IMR-90 (cell line): ENCODE measurements at regions not wholly inside any gene's neighbourhood (a gene's known extent, or its start where the extent isn't known, plus 50 kb on each side); places are given as distances from the start of the nearest gene placed in this dataset.

ENCODE experiments used
- ATAC-seq: fragments of 200-7000 bp; cut with Tn5 transposase; 2 replicates; pipeline ENCODE4 v1.9.1; 2020; ENCODE audit warnings: low read depth, mild to moderate bottlenecking, moderate library complexity
- BruUV-seq: library from RNA; stranded (reverse); fragments of 400-500 nt; replicated peaks from 2 replicates; lab custom pipeline; 2021; lab: Mats Ljungman, UMichigan
- CTCF ChIA-PET: fragments of 300-600 bp; formaldehyde crosslinking; extraction: SDS; loops from one replicate; lab custom pipeline; 2021; ENCODE audit warnings: antibody characterized with exemption; lab: Yijun Ruan, JAX
- POLR2A ChIA-PET: fragments of 300-600 bp; sonication (Branson Sonifier 250); formaldehyde crosslinking; loops from one replicate; lab custom pipeline; 2022; ENCODE audit warnings: antibody characterized with exemption; ENCODE audit not compliant: unreplicated experiment; lab: Charles Lee
- DNase-seq: peaks from one replicate; pipeline ENCODE4 v3.0.0; 2013
- H2AFZ ChIP-seq: replicated peaks from 2 replicates; pipeline ENCODE3; 2013; ENCODE audit warnings: low read length, mild to moderate bottlenecking; ENCODE audit not compliant: poor library complexity
- H2AK5ac ChIP-seq: 2 replicates; pipeline ENCODE4 v1.6.1; 2013; ENCODE audit warnings: low read depth, low read length, inconsistent platforms
- H2AK9ac ChIP-seq: replicated peaks from 2 replicates; pipeline ENCODE3; 2013; ENCODE audit warnings: mild to moderate bottlenecking, low read depth, low read length, moderate library complexity; ENCODE audit not compliant: poor library complexity
- H2BK120ac ChIP-seq: 2 replicates; pipeline ENCODE4 v1.6.1; 2013; ENCODE audit warnings: low read depth, low read length, inconsistent platforms
- H2BK15ac ChIP-seq: 3 replicates; pipeline ENCODE4 v1.6.1; 2013; ENCODE audit warnings: low read depth, low read length, inconsistent platforms
- H2BK20ac ChIP-seq: 2 replicates; pipeline ENCODE4 v1.6.1; 2013; ENCODE audit warnings: low read depth, mild to moderate bottlenecking, inconsistent platforms, low read length, moderate library complexity
- H2BK5ac ChIP-seq: 2 replicates; pipeline ENCODE4 v1.6.1; 2013; ENCODE audit warnings: mild to moderate bottlenecking, low read depth, low read length, inconsistent platforms; ENCODE audit not compliant: poor library complexity, severe bottlenecking
- H3K14ac ChIP-seq: replicated peaks from 2 replicates; pipeline ENCODE4 v1.6.1; 2013; ENCODE audit warnings: low read depth, low read length, inconsistent platforms
- H3K18ac ChIP-seq: 2 replicates; pipeline ENCODE4 v1.6.1; 2013; ENCODE audit warnings: low read depth, low read length, control low read depth
- H3K23ac ChIP-seq: 2 replicates; pipeline ENCODE4 v1.6.1; 2013; ENCODE audit warnings: low read depth, low read length, inconsistent platforms
- H3K27ac ChIP-seq: 2 replicates; pipeline ENCODE4 v1.5.1; 2013; ENCODE audit warnings: mild to moderate bottlenecking, control low read depth, low read length; ENCODE audit not compliant: insufficient read depth
- H3K27me3 ChIP-seq: 2 replicates; pipeline ENCODE4 v1.6.1; 2013; ENCODE audit warnings: low read length; ENCODE audit not compliant: control insufficient read depth, insufficient read depth
- H3K36me3 ChIP-seq: 2 replicates; pipeline ENCODE4 v1.6.1; 2013; ENCODE audit warnings: low read length, mixed read lengths; ENCODE audit not compliant: control insufficient read depth, insufficient read depth
- H3K4ac ChIP-seq: 2 replicates; pipeline ENCODE4 v1.6.1; 2013; ENCODE audit warnings: low read depth, low read length, inconsistent platforms
- H3K4me1 ChIP-seq: 2 replicates; pipeline ENCODE4 v1.6.1; 2013; ENCODE audit warnings: low read length, mixed read lengths; ENCODE audit not compliant: control insufficient read depth, insufficient read depth
- H3K4me2 ChIP-seq: 2 replicates; pipeline ENCODE4 v1.6.1; 2013; ENCODE audit warnings: low read depth, mild to moderate bottlenecking, control low read depth, low read length, moderate library complexity
- H3K4me3 ChIP-seq: 2 replicates; pipeline ENCODE4 v1.5.1; 2013; ENCODE audit warnings: low read depth, mild to moderate bottlenecking, control low read depth, low read length, moderate library complexity; ENCODE audit not compliant: insufficient read depth
- H3K56ac ChIP-seq: 2 replicates; pipeline ENCODE4 v1.6.1; 2013; ENCODE audit warnings: low read length, inconsistent platforms; ENCODE audit not compliant: insufficient read depth; ENCODE audit errors: extremely low read depth
- H3K79me1 ChIP-seq, 2 experiments: 2 replicates each; pipeline ENCODE4 v1.6.1; 2013; ENCODE audit warnings: low read length in 2 of 2, inconsistent platforms in 1 of 2, low read depth in 1 of 2
- H3K9ac ChIP-seq: 2 replicates; pipeline ENCODE4 v1.6.1; 2013; ENCODE audit warnings: low read depth, low read length, control low read depth
- H3K9me1 ChIP-seq: 2 replicates; pipeline ENCODE4 v1.6.1; 2013; ENCODE audit warnings: low read length, inconsistent platforms; ENCODE audit not compliant: insufficient read depth
- H3K9me3 ChIP-seq: 2 replicates; pipeline ENCODE4 v1.6.1; 2013; ENCODE audit warnings: low read length; ENCODE audit not compliant: control insufficient read depth, insufficient read depth
- H4K20me1 ChIP-seq: 2 replicates; pipeline ENCODE4 v1.6.1; 2013; ENCODE audit warnings: low read length, inconsistent platforms; ENCODE audit not compliant: insufficient read depth
- H4K5ac ChIP-seq: 2 replicates; pipeline ENCODE4 v1.6.1; 2013; ENCODE audit warnings: mild to moderate bottlenecking, low read depth, low read length, control low read depth
- H4K8ac ChIP-seq, 2 experiments: 2 replicates each; pipeline ENCODE4 v1.6.1; 2013; ENCODE audit warnings: low read depth in 2 of 2, low read length in 2 of 2, control low read depth in 1 of 2, inconsistent platforms in 1 of 2
- H4K91ac ChIP-seq: 2 replicates; pipeline ENCODE4 v1.6.1; 2013; ENCODE audit warnings: low read depth, low read length, inconsistent platforms; ENCODE audit not compliant: insufficient read depth
- BHLHE40 ChIP-seq: fragments of 150-350 bp; IDR thresholded peaks from 2 replicates; pipeline ENCODE4 v1.6.1; 2016; ENCODE audit warnings: mild to moderate bottlenecking, low read depth, low read length
- FOS ChIP-seq: fragments of 150-350 bp; IDR thresholded peaks from 2 replicates; pipeline ENCODE4 v1.6.1; 2016; ENCODE audit warnings: low read depth, low read length
- MAFK ChIP-seq: IDR thresholded peaks from 2 replicates; pipeline ENCODE4 v1.6.1; 2012; ENCODE audit warnings: low read depth, low read length, improper control_type of control experiment
- MXI1 ChIP-seq: IDR thresholded peaks from 2 replicates; pipeline ENCODE4 v1.6.1; 2012; ENCODE audit warnings: low read depth, mild to moderate bottlenecking, low read length, moderate library complexity, borderline replicate concordance
- dilution Hi-C: fragments of 300-500 bp; cut with HindIII; formaldehyde crosslinking; loops from one replicate; pipeline ENCODE4 v1.14.3; 2018; ENCODE audit warnings: low sequenced_read_pairs; ENCODE audit not compliant: unreplicated experiment
- in situ Hi-C: fragments of 300-500 bp; cut with MboI; formaldehyde crosslinking; loops from 3 replicates; pipeline ENCODE4 v1.14.3; 2019; ENCODE audit warnings: low sequenced_read_pairs, inconsistent platforms, mixed read lengths
- intact Hi-C: fragments of 100-400 bp; cut with micrococcal nuclease; formaldehyde crosslinking; loops from 2 replicates; pipeline ENCODE4 v1.10.0; 2022

GRCh38 chr2:175437167-175437566, 255.7 kb upstream of the ATP5MC3 start:
- H3K27me3 ChIP-seq, result peaks cover 2% of the 10 kb centered on the region; the same call in 1 of the 2 replicates
- in situ Hi-C loops, result no loop called here
- H4K5ac ChIP-seq, result no peak overlapping the region
- H3K4ac ChIP-seq, result no peak overlapping the region
- no peak overlapping the region for H2BK15ac ChIP-seq
- H2AK5ac ChIP-seq, result no peak overlapping the region
- H3K18ac ChIP-seq, result no peak overlapping the region
- no peak overlapping the region for H2BK5ac ChIP-seq
- H4K91ac ChIP-seq, result no peak overlapping the region
- H4K20me1 ChIP-seq, result no peaks in the 10 kb centered on the region
- no peak overlapping the region for H3K27ac ChIP-seq
- no peak overlapping the region for H2AK9ac ChIP-seq
- H3K79me1 ChIP-seq, result no peaks in the 10 kb centered on the region
- H2AFZ ChIP-seq, result no peak overlapping the region
- ATAC-seq, result no peak
- POLR2A ChIA-PET, result no interaction called here
- H3K4me3 ChIP-seq, result no peak overlapping the region
- no peaks in the 10 kb centered on the region for H3K9me3 ChIP-seq
- no peak overlapping the region for H4K8ac ChIP-seq
- DNase-seq, result no peak
- CTCF ChIA-PET, result no interaction called here
- no peak overlapping the region for H3K4me2 ChIP-seq
- no peak overlapping the region for H3K9ac ChIP-seq
- no peaks in the 10 kb centered on the region for H3K9me1 ChIP-seq
- BruUV-seq, result no TSS peak
- intact Hi-C loops, result no loop called here
- dilution Hi-C loops, result no loop called here
- H3K56ac ChIP-seq, result no peak overlapping the region
- H2BK20ac ChIP-seq, result no peak overlapping the region
- H3K23ac ChIP-seq, result no peak overlapping the region
- no peaks in the 10 kb centered on the region for H3K4me1 ChIP-seq
- TF ChIP-seq FOS, result no peak
- no peak for TF ChIP-seq BHLHE40
- peak; percentile 53 for TF ChIP-seq MAFK
- no peak for TF ChIP-seq MXI1
- H2BK120ac ChIP-seq, result no peak overlapping the region
- no peaks in the 10 kb centered on the region for H3K36me3 ChIP-seq
- no peak overlapping the region for H3K14ac ChIP-seq
